H1 (cell line): ENCODE measurements at regions not wholly inside any gene's neighbourhood (a gene's known extent, or its start where the extent isn't known, plus 50 kb on each side); places are given as distances from the start of the nearest gene placed in this dataset.

Source experiments
- ATF2 ChIP-seq: IDR thresholded peaks from 2 replicates; pipeline ENCODE4 v1.6.1; 2012; ENCODE audit warnings: low read length, inconsistent platforms
- GTF2F1 ChIP-seq: IDR thresholded peaks from 2 replicates; pipeline ENCODE4 v1.6.1; 2012; ENCODE audit warnings: low read depth, low read length, improper control_type of control experiment, borderline replicate concordance
- JUND ChIP-seq: IDR thresholded peaks from 2 replicates; pipeline ENCODE4 v1.6.1; 2011; ENCODE audit warnings: mild to moderate bottlenecking, improper control_type of control experiment, low read length
- KDM5A ChIP-seq: fragments of 200-600 bp; IDR thresholded peaks from 2 replicates; pipeline ENCODE4 v1.7.1; 2012; ENCODE audit warnings: mild to moderate bottlenecking, low read length, inconsistent platforms, mixed read lengths

GRCh38 chr1:73727036-73727435 is 470.9 kb downstream of the LRRIQ3 start (continued):
- TF ChIP-seq GTF2F1: no peak
- TF ChIP-seq ATF2: no peak
- no peak for TF ChIP-seq JUND
- no peak for TF ChIP-seq KDM5A
